ENCODE measurements at regions not wholly inside any gene's neighbourhood (a gene's known extent, or its start where the extent isn't known, plus 50 kb on each side); places are given as distances from the start of the nearest gene placed in this dataset.

GRCh38 chr2:129181433-129181832 lies 798.0 kb upstream of the RAB6C start:
- no peaks in the 10 kb centered on the region for H3K36me3 ChIP-seq
- peaks cover 0 to 3% (median 0%) of the 10 kb centered on the region in 3 donors for H3K27me3 ChIP-seq
- H3K9me3 ChIP-seq = no peaks in the 10 kb centered on the region
- H3K4me1 ChIP-seq = peaks cover 0 to 6% of the 10 kb centered on the region in 2 donors
- intact Hi-C loops (cut with DNase I; ENCODE audit: low total_unique reads) = no loop called here
- in situ Hi-C loops (cut with MboI; ENCODE audit: low sequenced_read_pairs in 4 of 4) = no loop called here
- TF ChIP-seq POLR2A (IDR thresholded peaks at IDR 0.05) (no peak), CTCF (IDR thresholded peaks at IDR 0.05 in 4 of 5, conservative IDR thresholded peaks at IDR 0.05 in 1 of 5) (no peak)
- ATAC-seq (no peak), DNase-seq (no peak)
- H3K4me3 ChIP-seq = no peak overlapping the region
- H3K27ac ChIP-seq = no peak overlapping the region

- in situ Hi-C loops (cut with MboI; ENCODE audit: low sequenced_read_pairs in 4 of 4) (no loop called here), intact Hi-C loops (cut with DNase I; ENCODE audit: low total_unique reads) (no loop called here)
- no peaks in the 10 kb centered on the region for H3K36me3 ChIP-seq
- no peak overlapping the region for H3K27ac ChIP-seq
- ATAC-seq (no peak), DNase-seq (no peak)
- H3K4me3 ChIP-seq = no peak overlapping the region
- peaks cover 0 to 6% of the 10 kb centered on the region in 2 donors for H3K4me1 ChIP-seq
- H3K27me3 ChIP-seq = peaks cover 0 to 3% (median 0%) of the 10 kb centered on the region in 3 donors
- H3K9me3 ChIP-seq = no peaks in the 10 kb centered on the region
- TF ChIP-seq POLR2A (IDR thresholded peaks at IDR 0.05) = no peak
- no peak for TF ChIP-seq CTCF (IDR thresholded peaks at IDR 0.05 in 4 of 5, conservative IDR thresholded peaks at IDR 0.05 in 1 of 5)
These were observed 797.5 kb upstream of the RAB6C start for GRCh38 chr2:129181963-129182362.

GRCh38 chr2:129187343-129187742 lies 792.1 kb upstream of the RAB6C start:
- Histone ChIP-seq H3K36me3 (no peaks in the 10 kb centered on the region), H3K27me3 (peaks cover 0 to 3% (median 0%) of the 10 kb centered on the region in 3 donors), H3K27ac (no peak overlapping the region), H3K4me3 (no peak overlapping the region), H3K4me1 (no peaks in the 10 kb centered on the region), H3K9me3 (no peaks in the 10 kb centered on the region)
- in situ Hi-C loops (cut with MboI; ENCODE audit: low sequenced_read_pairs in 4 of 4) (no loop called here), intact Hi-C loops (cut with DNase I; ENCODE audit: low total_unique reads) (no loop called here)
- no peak for DNase-seq
- ATAC-seq = no peak
- no peak for TF ChIP-seq CTCF (IDR thresholded peaks at IDR 0.05 in 4 of 5, conservative IDR thresholded peaks at IDR 0.05 in 1 of 5)
- no peak for TF ChIP-seq POLR2A (IDR thresholded peaks at IDR 0.05)

- DNase-seq = no peak
- H3K27ac ChIP-seq = no peak overlapping the region
- no peaks in the 10 kb centered on the region for H3K9me3 ChIP-seq
- in situ Hi-C loops (cut with MboI; ENCODE audit: low sequenced_read_pairs in 4 of 4) = no loop called here
- no peak for ATAC-seq
- H3K4me3 ChIP-seq = no peak overlapping the region
- intact Hi-C loops (cut with DNase I; ENCODE audit: low total_unique reads) = no loop called here
- no peaks in the 10 kb centered on the region for H3K4me1 ChIP-seq
- no peak for TF ChIP-seq CTCF (IDR thresholded peaks at IDR 0.05 in 4 of 5, conservative IDR thresholded peaks at IDR 0.05 in 1 of 5)
- TF ChIP-seq POLR2A (IDR thresholded peaks at IDR 0.05) = no peak
- H3K36me3 ChIP-seq = no peaks in the 10 kb centered on the region
- H3K27me3 ChIP-seq = peaks cover 0 to 3% (median 0%) of the 10 kb centered on the region in 3 donors
These were observed 791.0 kb upstream of the RAB6C start for GRCh38 chr2:129188451-129188850.

- intact Hi-C loops (cut with DNase I; ENCODE audit: low total_unique reads) = no loop called here
- Histone ChIP-seq H3K4me1 (no peaks in the 10 kb centered on the region), H3K27me3 (peaks cover 0 to 3% (median 0%) of the 10 kb centered on the region in 3 donors), H3K4me3 (no peak overlapping the region), H3K27ac (no peak overlapping the region), H3K9me3 (no peaks in the 10 kb centered on the region), H3K36me3 (no peaks in the 10 kb centered on the region)
- in situ Hi-C loops (cut with MboI; ENCODE audit: low sequenced_read_pairs in 4 of 4) = no loop called here
- no peak for TF ChIP-seq CTCF (IDR thresholded peaks at IDR 0.05 in 4 of 5, conservative IDR thresholded peaks at IDR 0.05 in 1 of 5)
- TF ChIP-seq POLR2A (IDR thresholded peaks at IDR 0.05) = no peak
- ATAC-seq (no peak), DNase-seq (no peak)
These were observed 789.7 kb upstream of the RAB6C start for GRCh38 chr2:129189617-129190319.
